UCSD-AML1 (cell line): ENCODE measurements at regions not wholly inside any gene's neighbourhood (a gene's known extent, or its start where the extent isn't known, plus 50 kb on each side); places are given as distances from the start of the nearest gene placed in this dataset.
"Not testable (repeated sequence)": the region's sequence is repeated elsewhere in the genome, so short reads cannot be mapped to it uniquely, and the experiment has no call there.

Experiments used
- DNase-seq: peaks from one replicate; lab custom pipeline; 2025; ENCODE audit not compliant: unreplicated experiment; lab: John Stamatoyannopoulos, UW

GRCh38 chr6:142016666-142017065 lies 116.1 kb upstream of the GJE1 start:
- not testable (repeated sequence) for DNase-seq

- not testable (repeated sequence) for DNase-seq
Observed at GRCh38 chr6:142015463-142015862, 117.3 kb upstream of the GJE1 start.

GRCh38 chr6:142015011-142015410 lies 117.7 kb upstream of the GJE1 start:
- DNase-seq: no peak

GRCh38 chr6:142014515-142014914 lies 118.2 kb upstream of the GJE1 start:
- DNase-seq: no peak

- DNase-seq: no peak
Observed at GRCh38 chr6:142013875-142014495, 118.7 kb upstream of the GJE1 start.

GRCh38 chr6:142013287-142013686 lies 119.4 kb upstream of the GJE1 start:
- no peak for DNase-seq

GRCh38 chr6:142011775-142012174 lies 121.0 kb upstream of the GJE1 start:
- no peak for DNase-seq

- DNase-seq: no peak
Observed at GRCh38 chr6:142011156-142011555, 121.6 kb upstream of the GJE1 start.

GRCh38 chr6:142009647-142010046 lies 123.1 kb upstream of the GJE1 start:
- no peak for DNase-seq

- no peak for DNase-seq
Observed at GRCh38 chr6:142008781-142009180, 123.9 kb upstream of the GJE1 start.

- no peak for DNase-seq
Observed at GRCh38 chr6:142008016-142008735, 124.5 kb upstream of the GJE1 start.

GRCh38 chr6:142005021-142005420 lies 127.7 kb upstream of the GJE1 start:
- no peak for DNase-seq

- no peak for DNase-seq
Observed at GRCh38 chr6:142002825-142003405, 129.8 kb upstream of the GJE1 start.

- no peak for DNase-seq
Observed at GRCh38 chr6:141996823-141997222, 135.9 kb upstream of the GJE1 start.

- DNase-seq: no peak
Observed at GRCh38 chr6:141992109-141992508, 140.6 kb upstream of the GJE1 start.

- DNase-seq: no peak
Observed at GRCh38 chr6:141990840-141991239, 141.9 kb upstream of the GJE1 start.

- no peak for DNase-seq
Observed at GRCh38 chr6:141989706-141989959, 143.1 kb upstream of the GJE1 start.

- DNase-seq: peak; percentile 7
Observed at GRCh38 chr6:141988954-141989705, 143.6 kb upstream of the GJE1 start.

- no peak for DNase-seq
Observed at GRCh38 chr6:141988327-141988726, 144.4 kb upstream of the GJE1 start.

GRCh38 chr6:141986457-141986856 lies 146.3 kb upstream of the GJE1 start:
- DNase-seq: no peak

- DNase-seq: no peak
Observed at GRCh38 chr6:141981190-141981589, 151.5 kb upstream of the GJE1 start.

- no peak for DNase-seq
Observed at GRCh38 chr6:141977782-141978181, 154.9 kb upstream of the GJE1 start.
